ENCODE measurements at regions not wholly inside any gene's neighbourhood (a gene's known extent, or its start where the extent isn't known, plus 50 kb on each side); places are given as distances from the start of the nearest gene placed in this dataset.

GRCh38 chr10:2097937-2098336 lies 360.6 kb upstream of the ADARB2 start:
- TF ChIP-seq SP1 (IDR thresholded peaks at IDR 0.05) = no peak
- no peak for TF ChIP-seq TARDBP (IDR thresholded peaks at IDR 0.05)
- no peak for TF ChIP-seq CTBP1 (IDR thresholded peaks at IDR 0.05; ENCODE audit: borderline replicate concordance)
- TF ChIP-seq HDGF (IDR thresholded peaks at IDR 0.05; ENCODE audit: borderline replicate concordance) = no peak
- no peak for TF ChIP-seq ELF4 (IDR thresholded peaks at IDR 0.05)
- no peak for TF ChIP-seq FOXA1 (IDR thresholded peaks at IDR 0.05)
- no peak for TF ChIP-seq FOXK2 (IDR thresholded peaks at IDR 0.05)
- TF ChIP-seq ARNT (IDR thresholded peaks at IDR 0.05) = no peak
- TF ChIP-seq FOXM1 (IDR thresholded peaks at IDR 0.05; ENCODE audit: borderline replicate concordance) = no peak
- no peak for TF ChIP-seq PKNOX1 (IDR thresholded peaks at IDR 0.05)
- no peak for TF ChIP-seq NFRKB (IDR thresholded peaks at IDR 0.05)
- no peak for TF ChIP-seq L3MBTL2 (conservative IDR thresholded peaks at IDR 0.05)
- TF ChIP-seq ZNF384 (IDR thresholded peaks at IDR 0.05) = no peak
- no peak for TF ChIP-seq LEF1 (IDR thresholded peaks at IDR 0.05; ENCODE audit: borderline replicate concordance)
- TF ChIP-seq SUZ12 (IDR thresholded peaks at IDR 0.05) = no peak
- no peak for TF ChIP-seq BHLHE40 (IDR thresholded peaks at IDR 0.05; ENCODE audit: borderline replicate concordance)
- ChIA-PET CTCF (no interaction called here), POLR2A (no interaction called here)
- no peak for DNase-seq (ENCODE audit: extremely low spot score)

- DNase-seq (ENCODE audit: extremely low spot score) = no peak
- CTCF ChIA-PET = no interaction called here
Observed at GRCh38 chr10:2094171-2094570, 356.8 kb upstream of the ADARB2 start.

GRCh38 chr10:2083591-2083990 lies 346.3 kb upstream of the ADARB2 start:
- ChIA-PET POLR2A (no interaction called here), CTCF (no interaction called here)
- no peak for DNase-seq (ENCODE audit: extremely low spot score)
- TF ChIP-seq SP1 (IDR thresholded peaks at IDR 0.05) (no peak), FOXA1 (IDR thresholded peaks at IDR 0.05) (no peak), HDGF (IDR thresholded peaks at IDR 0.05; ENCODE audit: borderline replicate concordance) (no peak), LEF1 (IDR thresholded peaks at IDR 0.05; ENCODE audit: borderline replicate concordance) (no peak)

More at GRCh38 chr10:2094171-2094570, 356.8 kb upstream of the ADARB2 start:
- TF ChIP-seq PKNOX1 (IDR thresholded peaks at IDR 0.05) = no peak
- no peak for TF ChIP-seq ZNF384 (IDR thresholded peaks at IDR 0.05)
- no peak for TF ChIP-seq CTBP1 (IDR thresholded peaks at IDR 0.05; ENCODE audit: borderline replicate concordance)
- no peak for TF ChIP-seq HDGF (IDR thresholded peaks at IDR 0.05; ENCODE audit: borderline replicate concordance)
- TF ChIP-seq TARDBP (IDR thresholded peaks at IDR 0.05) = no peak
- no peak for TF ChIP-seq ARNT (IDR thresholded peaks at IDR 0.05)
- TF ChIP-seq NFRKB (IDR thresholded peaks at IDR 0.05) = no peak
- TF ChIP-seq FOXK2 (IDR thresholded peaks at IDR 0.05) = no peak
- TF ChIP-seq BHLHE40 (IDR thresholded peaks at IDR 0.05; ENCODE audit: borderline replicate concordance) = no peak
- no peak for TF ChIP-seq LEF1 (IDR thresholded peaks at IDR 0.05; ENCODE audit: borderline replicate concordance)
- TF ChIP-seq SP1 (IDR thresholded peaks at IDR 0.05) = no peak
- no peak for TF ChIP-seq ELF4 (IDR thresholded peaks at IDR 0.05)
- no peak for TF ChIP-seq FOXM1 (IDR thresholded peaks at IDR 0.05; ENCODE audit: borderline replicate concordance)
- TF ChIP-seq L3MBTL2 (conservative IDR thresholded peaks at IDR 0.05) = no peak
- no peak for TF ChIP-seq SUZ12 (IDR thresholded peaks at IDR 0.05)
- no peak for TF ChIP-seq FOXA1 (IDR thresholded peaks at IDR 0.05)
- POLR2A ChIA-PET = no interaction called here

- POLR2A ChIA-PET = no interaction called here
- TF ChIP-seq FOXK2 (IDR thresholded peaks at IDR 0.05) = no peak
- no peak for DNase-seq (ENCODE audit: extremely low spot score)
- CTCF ChIA-PET = no interaction called here
Observed at GRCh38 chr10:2081501-2081900, 344.2 kb upstream of the ADARB2 start.

- CTCF ChIA-PET = interaction anchor here (0.7 kb wide), 1 partner anchor 132 kb away, joined by 3 read pairs; no protein-coding TSS in a partner anchor
- no peak for DNase-seq (ENCODE audit: extremely low spot score)
- TF ChIP-seq SP1 (IDR thresholded peaks at IDR 0.05) (no peak), ELF4 (IDR thresholded peaks at IDR 0.05) (no peak), TARDBP (IDR thresholded peaks at IDR 0.05) (no peak), SUZ12 (IDR thresholded peaks at IDR 0.05) (no peak), FOXK2 (IDR thresholded peaks at IDR 0.05) (no peak), CTBP1 (IDR thresholded peaks at IDR 0.05; ENCODE audit: borderline replicate concordance) (no peak), L3MBTL2 (conservative IDR thresholded peaks at IDR 0.05) (no peak), NFRKB (IDR thresholded peaks at IDR 0.05) (no peak), FOXA1 (IDR thresholded peaks at IDR 0.05) (no peak), ZNF384 (IDR thresholded peaks at IDR 0.05) (no peak), LEF1 (IDR thresholded peaks at IDR 0.05; ENCODE audit: borderline replicate concordance) (no peak), PKNOX1 (IDR thresholded peaks at IDR 0.05) (no peak)
- POLR2A ChIA-PET = no interaction called here
Observed at GRCh38 chr10:2079603-2080078, 342.3 kb upstream of the ADARB2 start.

- ChIA-PET POLR2A (no interaction called here), CTCF (no interaction called here)
- no peak for DNase-seq (ENCODE audit: extremely low spot score)
- no peak for TF ChIP-seq ARNT (IDR thresholded peaks at IDR 0.05)
Observed at GRCh38 chr10:2077231-2077630, 339.9 kb upstream of the ADARB2 start.

- POLR2A ChIA-PET = no interaction called here
- DNase-seq (ENCODE audit: extremely low spot score) = no peak
- CTCF ChIA-PET = no interaction called here
- TF ChIP-seq CTBP1 (IDR thresholded peaks at IDR 0.05; ENCODE audit: borderline replicate concordance) = no peak
- TF ChIP-seq FOXK2 (IDR thresholded peaks at IDR 0.05) = no peak
- no peak for TF ChIP-seq PKNOX1 (IDR thresholded peaks at IDR 0.05)
- no peak for TF ChIP-seq L3MBTL2 (conservative IDR thresholded peaks at IDR 0.05)
- TF ChIP-seq ARNT (IDR thresholded peaks at IDR 0.05) = no peak
- no peak for TF ChIP-seq HDGF (IDR thresholded peaks at IDR 0.05; ENCODE audit: borderline replicate concordance)
- no peak for TF ChIP-seq TARDBP (IDR thresholded peaks at IDR 0.05)
- no peak for TF ChIP-seq ELF4 (IDR thresholded peaks at IDR 0.05)
Observed at GRCh38 chr10:2076528-2076927, 339.2 kb upstream of the ADARB2 start.
